ENCODE measurements at regions not wholly inside any gene's neighbourhood (a gene's known extent, or its start where the extent isn't known, plus 50 kb on each side); places are given as distances from the start of the nearest gene placed in this dataset.

- in situ Hi-C loops (cut with MboI; ENCODE audit: low sequenced_read_pairs), result no loop called here
Measured at GRCh38 chr7:41149576-41149975, 553.3 kb downstream of the INHBA start.

- in situ Hi-C loops (cut with MboI; ENCODE audit: low sequenced_read_pairs), result no loop called here
Measured at GRCh38 chr7:41148521-41148951, 554.4 kb downstream of the INHBA start.

- in situ Hi-C loops (cut with MboI; ENCODE audit: low sequenced_read_pairs), result no loop called here
Measured at GRCh38 chr7:41147606-41148485, 555.0 kb downstream of the INHBA start.

- in situ Hi-C loops (cut with MboI; ENCODE audit: low sequenced_read_pairs), result no loop called here
Measured at GRCh38 chr7:41146429-41146828, 556.5 kb downstream of the INHBA start.

- in situ Hi-C loops (cut with MboI; ENCODE audit: low sequenced_read_pairs), result no loop called here
Measured at GRCh38 chr7:41145656-41146055, 557.2 kb downstream of the INHBA start.

GRCh38 chr7:41142904-41143473 is 559.9 kb downstream of the INHBA start:
- in situ Hi-C loops (cut with MboI; ENCODE audit: low sequenced_read_pairs), result no loop called here

- in situ Hi-C loops (cut with MboI; ENCODE audit: low sequenced_read_pairs), result no loop called here
Measured at GRCh38 chr7:41139789-41140188, 563.1 kb downstream of the INHBA start.

GRCh38 chr7:41136551-41136950 is 566.3 kb downstream of the INHBA start:
- in situ Hi-C loops (cut with MboI; ENCODE audit: low sequenced_read_pairs), result no loop called here

- in situ Hi-C loops (cut with MboI; ENCODE audit: low sequenced_read_pairs), result no loop called here
Measured at GRCh38 chr7:41135511-41135910, 567.4 kb downstream of the INHBA start.

GRCh38 chr7:41134300-41135255 is 568.3 kb downstream of the INHBA start:
- in situ Hi-C loops (cut with MboI; ENCODE audit: low sequenced_read_pairs), result no loop called here

GRCh38 chr7:41133690-41134299 is 569.1 kb downstream of the INHBA start:
- in situ Hi-C loops (cut with MboI; ENCODE audit: low sequenced_read_pairs), result no loop called here

- in situ Hi-C loops (cut with MboI; ENCODE audit: low sequenced_read_pairs), result no loop called here
Measured at GRCh38 chr7:41131956-41132355, 570.9 kb downstream of the INHBA start.

GRCh38 chr7:41130561-41131236 is 572.2 kb downstream of the INHBA start:
- in situ Hi-C loops (cut with MboI; ENCODE audit: low sequenced_read_pairs), result no loop called here

GRCh38 chr7:41130086-41130485 is 572.8 kb downstream of the INHBA start:
- in situ Hi-C loops (cut with MboI; ENCODE audit: low sequenced_read_pairs), result no loop called here

- in situ Hi-C loops (cut with MboI; ENCODE audit: low sequenced_read_pairs), result no loop called here
Measured at GRCh38 chr7:41125343-41125742, 577.5 kb downstream of the INHBA start.

- in situ Hi-C loops (cut with MboI; ENCODE audit: low sequenced_read_pairs), result no loop called here
Measured at GRCh38 chr7:41122256-41122987, 580.5 kb downstream of the INHBA start.

- in situ Hi-C loops (cut with MboI; ENCODE audit: low sequenced_read_pairs), result no loop called here
Measured at GRCh38 chr7:41121228-41121627, 581.7 kb downstream of the INHBA start.

GRCh38 chr7:41118486-41118885 is 584.4 kb downstream of the INHBA start:
- in situ Hi-C loops (cut with MboI; ENCODE audit: low sequenced_read_pairs), result no loop called here

GRCh38 chr7:41117431-41117830 is 585.5 kb downstream of the INHBA start:
- in situ Hi-C loops (cut with MboI; ENCODE audit: low sequenced_read_pairs), result no loop called here

- in situ Hi-C loops (cut with MboI; ENCODE audit: low sequenced_read_pairs), result no loop called here
Measured at GRCh38 chr7:41116817-41117216, 586.1 kb downstream of the INHBA start.

Data from HL-60/S4 (cell line).